CD4-positive, alpha-beta T cell (primary cell): ENCODE measurements at regions not wholly inside any gene's neighbourhood (a gene's known extent, or its start where the extent isn't known, plus 50 kb on each side); places are given as distances from the start of the nearest gene placed in this dataset.

ENCODE experiments used
- ATAC-seq: fragments of 200-7000 bp; cut with Tn5 transposase; one replicate; pipeline ENCODE4 v1.10.0; 2022; ENCODE audit warnings: mild to moderate bottlenecking; ENCODE audit not compliant: poor library complexity
- CTCF ChIA-PET: fragments of 350-600 bp; sonication (Branson Sonifier 250); formaldehyde crosslinking; loops from one replicate; lab custom pipeline; 2021; ENCODE audit warnings: antibody characterized with exemption, inconsistent platforms; lab: Charles Lee
- POLR2A ChIA-PET: fragments of 350-600 bp; sonication (Branson Sonifier 250); formaldehyde crosslinking; loops from one replicate; lab custom pipeline; 2021; ENCODE audit warnings: antibody characterized with exemption, inconsistent platforms; lab: Charles Lee
- DNase-seq, 14 experiments: peaks; one replicate each; pipeline ENCODE4 v3.0.0-alpha.2; 2013 to 2020; ENCODE audit warnings: mixed read lengths in 2 of 14
- H3K27ac ChIP-seq, 2 donors: one replicate each; pipeline versions ENCODE4 v1.5.1 to v1.7.0; 2013; ENCODE audit warnings: low read length in 2 of 2, low read depth in 1 of 2, mild to moderate bottlenecking in 1 of 2
- H3K27me3 ChIP-seq, 2 experiments: 1 replicate in 1 of 2; 2 replicates in 1 of 2; pipeline versions ENCODE4 v1.6.1 to v1.7.0; 2013; ENCODE audit warnings: low read length in 2 of 2, control low read depth in 1 of 2, mild to moderate bottlenecking in 1 of 2, moderate library complexity in 1 of 2; ENCODE audit not compliant: insufficient read depth in 2 of 2, control insufficient read depth in 1 of 2
- H3K36me3 ChIP-seq: one replicate; pipeline ENCODE4 v1.6.1; 2013; ENCODE audit warnings: low read length, control low read depth; ENCODE audit not compliant: insufficient read depth
- H3K4me1 ChIP-seq: one replicate; pipeline ENCODE4 v1.6.1; 2013; ENCODE audit warnings: low read length, control low read depth; ENCODE audit not compliant: insufficient read depth
- H3K4me3 ChIP-seq: one replicate; pipeline ENCODE4 v1.5.1; 2013; ENCODE audit warnings: mild to moderate bottlenecking, low read length, moderate library complexity
- H3K9me3 ChIP-seq, 2 experiments: 1 replicate in 1 of 2; 2 replicates in 1 of 2; pipeline versions ENCODE4 v1.6.1 to v1.7.0; 2013; ENCODE audit warnings: low read length in 2 of 2, mild to moderate bottlenecking in 2 of 2, control low read depth in 1 of 2, moderate library complexity in 1 of 2; ENCODE audit not compliant: control insufficient read depth in 1 of 2, insufficient read depth in 1 of 2
- H3K27ac Mint-ChIP-seq: one replicate; pipeline ENCODE4 v1.8.0; 2020; ENCODE audit warnings: mixed read lengths
- H3K27me3 Mint-ChIP-seq: one replicate; pipeline ENCODE4 v1.8.0; 2021; ENCODE audit warnings: mixed read lengths
- H3K36me3 Mint-ChIP-seq: one replicate; pipeline ENCODE4 v1.8.0; 2021; ENCODE audit warnings: low read depth, mixed read lengths
- H3K4me1 Mint-ChIP-seq: one replicate; pipeline ENCODE4 v1.8.0; 2021; ENCODE audit warnings: low read depth, mixed read lengths
- H3K4me3 Mint-ChIP-seq: one replicate; pipeline ENCODE4 v1.8.0; 2020; ENCODE audit warnings: mild to moderate bottlenecking, mixed read lengths
- H3K9me3 Mint-ChIP-seq: one replicate; pipeline ENCODE4 v1.8.0; 2020; ENCODE audit warnings: mixed read lengths
- intact Hi-C, 2 experiments: fragments of 100-400 bp; cut with DNase I in 1 of 2; cut with micrococcal nuclease in 1 of 2; formaldehyde crosslinking; loops; one replicate each; pipeline versions ENCODE4 v1.15.1 to v1.9.0; 2023 to 2025; cut with DNase I, micrococcal nuclease
- TF ChIP-seq, protein P1 (sequence below): fragments of 200-600 bp; IDR thresholded peaks from one replicate; pipeline ENCODE4 v1.8.0; 2022; ENCODE audit warnings: antibody characterized with exemption, mild to moderate bottlenecking

DNA sequence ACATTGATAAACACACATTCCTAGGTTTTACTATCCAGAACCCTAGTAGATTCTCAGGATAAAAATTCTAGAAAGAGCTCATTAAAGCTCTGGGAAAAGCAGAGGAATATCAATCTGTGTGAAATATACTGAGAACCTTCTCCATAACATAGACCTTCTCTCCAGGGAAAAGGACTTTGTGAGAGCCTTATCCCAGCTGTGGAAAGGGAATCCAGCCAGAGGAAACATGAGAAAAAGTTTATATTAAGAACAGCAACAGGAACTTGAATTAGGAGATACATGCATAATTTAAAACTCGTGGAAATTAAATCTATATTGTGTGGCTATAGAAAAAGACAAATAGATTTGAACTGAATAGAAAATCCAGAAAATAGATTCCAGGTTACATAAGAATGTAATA, 1639.9 kb downstream of the EFNB2 start:
- DNase-seq (no peak), ATAC-seq (no peak)
- H3K27ac Mint-ChIP-seq, result no peak overlapping the region
- ChIA-PET CTCF (no interaction called here), POLR2A (no interaction called here)
- intact Hi-C loops, result no loop called here
- Histone ChIP-seq H3K4me1 (no peaks in the 10 kb centered on the region), H3K27me3 (no peaks in the 10 kb centered on the region), H3K27ac (no peak overlapping the region), H3K9me3 (no peaks in the 10 kb centered on the region), H3K36me3 (no peaks in the 10 kb centered on the region), H3K4me3 (no peak overlapping the region)
- H3K4me1 Mint-ChIP-seq, result no peaks in the 10 kb centered on the region
- no peaks in the 10 kb centered on the region for H3K27me3 Mint-ChIP-seq
- H3K36me3 Mint-ChIP-seq, result no peaks in the 10 kb centered on the region
- no peaks in the 10 kb centered on the region for H3K9me3 Mint-ChIP-seq
- H3K4me3 Mint-ChIP-seq, result no peak overlapping the region
- TF ChIP-seq, protein P1, sequence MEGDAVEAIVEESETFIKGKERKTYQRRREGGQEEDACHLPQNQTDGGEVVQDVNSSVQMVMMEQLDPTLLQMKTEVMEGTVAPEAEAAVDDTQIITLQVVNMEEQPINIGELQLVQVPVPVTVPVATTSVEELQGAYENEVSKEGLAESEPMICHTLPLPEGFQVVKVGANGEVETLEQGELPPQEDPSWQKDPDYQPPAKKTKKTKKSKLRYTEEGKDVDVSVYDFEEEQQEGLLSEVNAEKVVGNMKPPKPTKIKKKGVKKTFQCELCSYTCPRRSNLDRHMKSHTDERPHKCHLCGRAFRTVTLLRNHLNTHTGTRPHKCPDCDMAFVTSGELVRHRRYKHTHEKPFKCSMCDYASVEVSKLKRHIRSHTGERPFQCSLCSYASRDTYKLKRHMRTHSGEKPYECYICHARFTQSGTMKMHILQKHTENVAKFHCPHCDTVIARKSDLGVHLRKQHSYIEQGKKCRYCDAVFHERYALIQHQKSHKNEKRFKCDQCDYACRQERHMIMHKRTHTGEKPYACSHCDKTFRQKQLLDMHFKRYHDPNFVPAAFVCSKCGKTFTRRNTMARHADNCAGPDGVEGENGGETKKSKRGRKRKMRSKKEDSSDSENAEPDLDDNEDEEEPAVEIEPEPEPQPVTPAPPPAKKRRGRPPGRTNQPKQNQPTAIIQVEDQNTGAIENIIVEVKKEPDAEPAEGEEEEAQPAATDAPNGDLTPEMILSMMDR, result no peak

DNA sequence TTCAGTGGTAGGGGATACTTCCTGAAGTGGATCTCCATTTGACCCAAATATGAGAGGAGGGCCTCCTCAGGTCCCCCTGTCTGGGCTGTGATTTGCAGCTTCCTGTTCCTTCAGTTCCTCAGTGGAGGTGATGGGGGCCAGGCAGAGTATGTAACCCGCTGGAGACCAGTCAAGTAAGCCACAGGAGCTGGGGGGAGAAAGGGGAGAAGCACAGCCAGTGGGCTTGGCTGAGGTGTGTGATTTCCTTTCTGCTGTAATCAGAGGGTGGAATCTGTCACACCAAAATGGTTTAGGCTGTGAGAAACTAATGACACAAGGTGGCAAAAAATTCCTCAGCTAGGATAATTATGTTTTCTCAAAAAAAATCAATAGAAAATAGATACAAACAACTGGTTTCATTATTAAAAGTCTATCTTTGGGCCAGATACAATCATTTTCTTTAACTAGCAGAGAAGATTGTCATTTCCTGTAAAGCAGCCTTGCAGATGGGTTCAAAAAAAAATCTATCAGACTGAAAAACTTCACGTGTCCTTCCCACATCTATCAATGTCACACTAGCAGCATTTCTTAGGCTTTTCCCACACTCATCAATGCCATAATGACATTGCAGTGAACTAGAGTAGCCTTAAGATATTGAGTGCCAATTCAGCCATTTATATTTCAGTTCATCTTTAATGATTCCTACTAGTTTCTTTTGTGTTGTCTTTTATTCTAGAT, 1660.3 kb downstream of the EFNB2 start:
- ChIA-PET CTCF (no interaction called here), POLR2A (no interaction called here)
- Mint-ChIP-seq H3K4me3 (no peak overlapping the region), H3K9me3 (no peaks in the 10 kb centered on the region), H3K27ac (peak overlapping the region; percentile 47), H3K27me3 (no peaks in the 10 kb centered on the region), H3K36me3 (no peaks in the 10 kb centered on the region), H3K4me1 (peaks cover 11% of the 10 kb centered on the region)
- DNase-seq, result peak in 2 of 14 experiments; percentile 3 to 6
- Histone ChIP-seq H3K4me3 (no peak overlapping the region), H3K27ac (no peak overlapping the region), H3K4me1 (no peaks in the 10 kb centered on the region), H3K9me3 (no peaks in the 10 kb centered on the region), H3K36me3 (no peaks in the 10 kb centered on the region), H3K27me3 (no peaks in the 10 kb centered on the region)
- intact Hi-C loops, result no loop called here
- TF ChIP-seq, protein P1, result no peak
- peak; percentile 41 for ATAC-seq

DNA sequence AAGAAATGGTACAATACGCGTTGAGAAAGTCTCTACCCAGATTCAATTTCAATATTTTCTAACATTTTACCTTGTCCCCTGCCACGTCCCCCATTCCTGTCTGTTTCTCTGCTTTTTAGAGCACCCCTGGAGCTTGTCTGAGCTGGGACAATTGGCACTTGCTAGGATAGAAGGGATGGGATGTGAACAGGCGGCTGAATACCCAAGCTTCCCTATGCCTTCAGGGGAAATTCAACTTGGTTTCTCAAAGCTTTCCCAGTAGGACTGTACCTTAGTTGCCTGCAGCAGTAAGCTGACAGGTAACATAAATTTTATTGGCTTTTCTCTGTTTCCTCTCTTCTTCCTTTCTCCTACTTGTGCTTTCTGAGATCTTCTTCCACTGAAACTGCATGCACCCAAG, 1663.3 kb downstream of the EFNB2 start:
- Histone ChIP-seq H3K4me3 (no peak overlapping the region), H3K4me1 (no peaks in the 10 kb centered on the region), H3K36me3 (no peaks in the 10 kb centered on the region), H3K27me3 (no peaks in the 10 kb centered on the region), H3K27ac (no peak overlapping the region), H3K9me3 (no peaks in the 10 kb centered on the region)
- DNase-seq (no peak), ATAC-seq (no peak)
- Mint-ChIP-seq H3K27me3 (no peaks in the 10 kb centered on the region), H3K36me3 (no peaks in the 10 kb centered on the region), H3K4me3 (no peak overlapping the region), H3K4me1 (peaks cover 21% of the 10 kb centered on the region), H3K9me3 (peaks cover 5% of the 10 kb centered on the region), H3K27ac (no peak overlapping the region)
- ChIA-PET POLR2A (no interaction called here), CTCF (no interaction called here)
- intact Hi-C loops, result no loop called here
- TF ChIP-seq, protein P1, result no peak
